ENCODE measurements at regions not wholly inside any gene's neighbourhood (a gene's known extent, or its start where the extent isn't known, plus 50 kb on each side); places are given as distances from the start of the nearest gene placed in this dataset.

GRCh38 chr20:10724449-10725173 lies 50.8 kb upstream of the JAG1 start:
- no peak for TF ChIP-seq EZH2 (IDR thresholded peaks at IDR 0.05)
- no peak for TF ChIP-seq CTCF (IDR thresholded peaks at IDR 0.05)
- H3K9me3 ChIP-seq (ENCODE audit: low read depth), result no peaks in the 10 kb centered on the region
- no peaks in the 10 kb centered on the region for H3K36me3 Mint-ChIP-seq
- H3K27me3 ChIP-seq, result no peaks in the 10 kb centered on the region
- H3K9me3 Mint-ChIP-seq, result no peaks in the 10 kb centered on the region
- no peaks in the 10 kb centered on the region for H4K20me1 ChIP-seq (ENCODE audit: low read depth)
- no peak overlapping the region for H3K27ac Mint-ChIP-seq
- H3K27ac ChIP-seq, result no peak overlapping the region
- peaks cover 5% of the 10 kb centered on the region for H3K27me3 Mint-ChIP-seq (ENCODE audit: insufficient read depth, low read depth)
- no peak overlapping the region for H3K4me3 Mint-ChIP-seq
- H3K4me2 ChIP-seq, result no peak overlapping the region
- H2AFZ ChIP-seq (replicated peaks), result no peak overlapping the region
- H3K36me3 ChIP-seq, result no peaks in the 10 kb centered on the region
- H3K9ac ChIP-seq, result no peak overlapping the region
- no peaks in the 10 kb centered on the region for H3K4me1 ChIP-seq
- H3K79me2 ChIP-seq (ENCODE audit: low read depth), result no peaks in the 10 kb centered on the region
- H3F3A ChIP-seq (ENCODE audit: low read depth), result no peaks in the 10 kb centered on the region
- H3K4me3 ChIP-seq, result no peak overlapping the region
- peaks cover 14% of the 10 kb centered on the region for H3K4me1 Mint-ChIP-seq
- no peak for DNase-seq (ENCODE audit: low spot score)

- H3K79me2 ChIP-seq (ENCODE audit: low read depth), result no peaks in the 10 kb centered on the region
- Mint-ChIP-seq H3K4me1 (peaks cover 4% of the 10 kb centered on the region), H3K27ac (no peak overlapping the region), H3K36me3 (no peaks in the 10 kb centered on the region), H3K4me3 (no peak overlapping the region), H3K27me3 (ENCODE audit: insufficient read depth, low read depth) (peaks cover 7% of the 10 kb centered on the region), H3K9me3 (peaks cover 4% of the 10 kb centered on the region)
- H4K20me1 ChIP-seq (ENCODE audit: low read depth), result no peaks in the 10 kb centered on the region
- H3K9ac ChIP-seq, result no peak overlapping the region
- no peaks in the 10 kb centered on the region for H3K27me3 ChIP-seq
- H3K4me3 ChIP-seq, result no peak overlapping the region
- H3K36me3 ChIP-seq, result no peaks in the 10 kb centered on the region
- H3K27ac ChIP-seq, result no peak overlapping the region
- H3K9me3 ChIP-seq (ENCODE audit: low read depth), result no peaks in the 10 kb centered on the region
- TF ChIP-seq EZH2phosphoT487 (IDR thresholded peaks at IDR 0.05) (no peak), CTCF (IDR thresholded peaks at IDR 0.05) (no peak), EZH2 (IDR thresholded peaks at IDR 0.05) (no peak)
- no peaks in the 10 kb centered on the region for H3F3A ChIP-seq (ENCODE audit: low read depth)
- no peak for DNase-seq (ENCODE audit: low spot score)
- H3K4me2 ChIP-seq, result no peak overlapping the region
- H3K4me1 ChIP-seq, result no peaks in the 10 kb centered on the region
- H2AFZ ChIP-seq (replicated peaks), result no peak overlapping the region
Observed at GRCh38 chr20:10728873-10729670, 55.3 kb upstream of the JAG1 start.

GRCh38 chr20:10729785-10730184 lies 56.0 kb upstream of the JAG1 start:
- no peak overlapping the region for H3K27ac Mint-ChIP-seq
- H2AFZ ChIP-seq (replicated peaks), result no peak overlapping the region
- no peaks in the 10 kb centered on the region for H3K79me2 ChIP-seq (ENCODE audit: low read depth)
- H3K27ac ChIP-seq, result no peak overlapping the region
- no peak overlapping the region for H3K4me2 ChIP-seq
- H3K9me3 ChIP-seq (ENCODE audit: low read depth), result no peaks in the 10 kb centered on the region
- H3K27me3 ChIP-seq, result no peaks in the 10 kb centered on the region
- TF ChIP-seq EZH2phosphoT487 (IDR thresholded peaks at IDR 0.05), result no peak
- no peak for TF ChIP-seq EZH2 (IDR thresholded peaks at IDR 0.05)
- TF ChIP-seq CTCF (IDR thresholded peaks at IDR 0.05), result no peak
- H3K9ac ChIP-seq, result no peak overlapping the region
- H3K36me3 Mint-ChIP-seq, result no peaks in the 10 kb centered on the region
- H3F3A ChIP-seq (ENCODE audit: low read depth), result no peaks in the 10 kb centered on the region
- DNase-seq (ENCODE audit: low spot score), result no peak
- H3K27me3 Mint-ChIP-seq (ENCODE audit: insufficient read depth, low read depth), result peaks cover 6% of the 10 kb centered on the region
- no peaks in the 10 kb centered on the region for H3K4me1 ChIP-seq
- no peak overlapping the region for H3K4me3 Mint-ChIP-seq
- peaks cover 4% of the 10 kb centered on the region for H3K9me3 Mint-ChIP-seq
- H3K36me3 ChIP-seq, result no peaks in the 10 kb centered on the region
- H3K4me3 ChIP-seq, result no peak overlapping the region
- H3K4me1 Mint-ChIP-seq, result no peaks in the 10 kb centered on the region
- H4K20me1 ChIP-seq (ENCODE audit: low read depth), result no peaks in the 10 kb centered on the region
